H1 (cell line): ENCODE measurements at regions not wholly inside any gene's neighbourhood (a gene's known extent, or its start where the extent isn't known, plus 50 kb on each side); places are given as distances from the start of the nearest gene placed in this dataset.

Experiments used
- EZH2 ChIP-seq: fragments of 200-600 bp; sonication (generic); IDR thresholded peaks from 2 replicates; pipeline ENCODE4 v1.7.1; 2012; ENCODE audit warnings: low read depth, mild to moderate bottlenecking, moderate library complexity, low read length, inconsistent platforms; ENCODE audit not compliant: severe bottlenecking
- MAFK ChIP-seq: IDR thresholded peaks from 2 replicates; pipeline ENCODE4 v1.6.1; 2012; ENCODE audit warnings: low read depth, mild to moderate bottlenecking, improper control_type of control experiment, low read length
- PHF8 ChIP-seq: fragments of 200-600 bp; sonication (generic); conservative IDR thresholded peaks from 2 replicates; pipeline ENCODE4 v1.7.1; 2012; ENCODE audit warnings: low read depth, mild to moderate bottlenecking, inconsistent platforms, low read length, moderate library complexity
- TF ChIP-seq, protein P1 (sequence below): IDR thresholded peaks from 2 replicates; pipeline ENCODE4 v1.6.1; 2012; ENCODE audit warnings: inconsistent platforms

DNA sequence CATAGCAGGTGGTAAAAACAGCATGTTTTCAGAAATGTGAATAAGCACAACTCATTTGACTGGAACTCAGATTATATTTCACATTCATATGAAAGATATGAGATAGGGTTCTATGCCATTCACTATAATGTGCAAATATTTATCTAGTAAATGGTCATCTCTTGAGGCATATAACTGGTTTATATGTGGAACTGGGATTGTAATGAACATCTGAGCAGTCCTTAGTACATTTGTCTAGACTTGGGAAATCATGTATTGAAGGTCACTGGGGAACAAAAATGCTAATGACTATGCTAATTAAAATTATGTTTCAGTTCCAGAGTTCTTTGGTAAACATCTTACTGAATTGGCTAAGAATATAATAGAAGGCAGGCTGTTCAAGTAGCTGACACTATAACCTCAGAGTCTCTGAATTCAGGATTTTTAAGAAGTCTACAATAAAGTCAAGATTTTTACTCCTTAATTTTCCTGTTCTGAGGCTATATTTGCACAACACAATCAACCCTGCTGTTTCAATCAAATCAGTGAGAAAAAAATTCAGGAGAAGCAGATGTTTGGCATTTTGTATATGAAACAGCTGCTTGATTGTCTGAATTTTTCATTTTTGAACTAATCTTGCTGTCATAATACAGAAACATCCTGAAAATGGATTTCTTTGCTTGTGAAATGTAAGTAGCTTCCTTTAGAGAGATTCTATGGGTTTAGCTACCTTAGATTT is 244.8 kb upstream of the RGS18 start (continued):
- TF ChIP-seq, protein P1, sequence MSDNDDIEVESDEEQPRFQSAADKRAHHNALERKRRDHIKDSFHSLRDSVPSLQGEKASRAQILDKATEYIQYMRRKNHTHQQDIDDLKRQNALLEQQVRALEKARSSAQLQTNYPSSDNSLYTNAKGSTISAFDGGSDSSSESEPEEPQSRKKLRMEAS, result no peak
- TF ChIP-seq MAFK, result no peak
- no peak for TF ChIP-seq PHF8
- TF ChIP-seq EZH2, result no peak
